ENCODE measurements at regions not wholly inside any gene's neighbourhood (a gene's known extent, or its start where the extent isn't known, plus 50 kb on each side); places are given as distances from the start of the nearest gene placed in this dataset.

- H3K4me3 ChIP-seq (replicated peaks; ENCODE audit: low read depth, low read length), result no peak overlapping the region
- no peak for TF ChIP-seq CTCF (IDR thresholded peaks at IDR 0.05; ENCODE audit: low read depth, low read length, missing control alignments)
- DNase-seq (ENCODE audit: extremely low read depth, low read depth), result no peak
Observed at GRCh38 chr4:143046906-143047305, 137.8 kb upstream of the USP38 start.

- no peak for DNase-seq (ENCODE audit: extremely low read depth, low read depth)
- no peak for TF ChIP-seq CTCF (IDR thresholded peaks at IDR 0.05; ENCODE audit: low read depth, low read length, missing control alignments)
- H3K4me3 ChIP-seq (replicated peaks; ENCODE audit: low read depth, low read length), result no peak overlapping the region
Observed at GRCh38 chr4:143054971-143055370, 129.7 kb upstream of the USP38 start.

GRCh38 chr4:143055997-143056396, 128.7 kb upstream of the USP38 start:
- no peak overlapping the region for H3K4me3 ChIP-seq (replicated peaks; ENCODE audit: low read depth, low read length)
- no peak for DNase-seq (ENCODE audit: extremely low read depth, low read depth)
- no peak for TF ChIP-seq CTCF (IDR thresholded peaks at IDR 0.05; ENCODE audit: low read depth, low read length, missing control alignments)

- TF ChIP-seq CTCF (IDR thresholded peaks at IDR 0.05; ENCODE audit: low read depth, low read length, missing control alignments), result no peak
- no peak for DNase-seq (ENCODE audit: extremely low read depth, low read depth)
- no peak overlapping the region for H3K4me3 ChIP-seq (replicated peaks; ENCODE audit: low read depth, low read length)
Observed at GRCh38 chr4:143071351-143071750, 113.4 kb upstream of the USP38 start.

GRCh38 chr4:143076723-143077122, 108.0 kb upstream of the USP38 start:
- no peak for TF ChIP-seq CTCF (IDR thresholded peaks at IDR 0.05; ENCODE audit: low read depth, low read length, missing control alignments)
- H3K4me3 ChIP-seq (replicated peaks; ENCODE audit: low read depth, low read length), result no peak overlapping the region
- DNase-seq (ENCODE audit: extremely low read depth, low read depth), result no peak

GRCh38 chr4:143082701-143083100, 102.0 kb upstream of the USP38 start:
- no peak for TF ChIP-seq CTCF (IDR thresholded peaks at IDR 0.05; ENCODE audit: low read depth, low read length, missing control alignments)
- no peak overlapping the region for H3K4me3 ChIP-seq (replicated peaks; ENCODE audit: low read depth, low read length)
- DNase-seq (ENCODE audit: extremely low read depth, low read depth), result no peak

- no peak for DNase-seq (ENCODE audit: extremely low read depth, low read depth)
- TF ChIP-seq CTCF (IDR thresholded peaks at IDR 0.05; ENCODE audit: low read depth, low read length, missing control alignments), result no peak
- H3K4me3 ChIP-seq (replicated peaks; ENCODE audit: low read depth, low read length), result no peak overlapping the region
Observed at GRCh38 chr4:143083756-143084472, 100.8 kb upstream of the USP38 start.
